SK-N-SH (cell line): ENCODE measurements at regions not wholly inside any gene's neighbourhood (a gene's known extent, or its start where the extent isn't known, plus 50 kb on each side); places are given as distances from the start of the nearest gene placed in this dataset.

Experiments
- CHD2 ChIP-seq: fragments of 150-350 bp; IDR thresholded peaks from 2 replicates; pipeline ENCODE4 v1.6.1; 2018; ENCODE audit warnings: low read length; ENCODE audit not compliant: partially characterized antibody
- CTCF ChIP-seq: fragments of 200-600 bp; sonication (generic); IDR thresholded peaks from 2 replicates; pipeline ENCODE4 v1.6.1; 2017; ENCODE audit warnings: antibody characterized with exemption, mild to moderate bottlenecking, moderate library complexity
- EZH2phosphoT487 ChIP-seq: fragments of 200-600 bp; sonication (generic); IDR thresholded peaks from 2 replicates; pipeline ENCODE4 v1.6.1; 2017; ENCODE audit warnings: low read depth, mixed run types, mild to moderate bottlenecking, antibody characterized with exemption, moderate library complexity, borderline replicate concordance
- MAX ChIP-seq: IDR thresholded peaks from 2 replicates; pipeline ENCODE4 v1.4.0; 2012; ENCODE audit warnings: low read depth
- MXI1 ChIP-seq: IDR thresholded peaks from 2 replicates; pipeline ENCODE4 v1.6.1; 2012; ENCODE audit warnings: mild to moderate bottlenecking, low read depth, low read length, improper control_type of control experiment
- POLR2AphosphoS5 ChIP-seq: IDR thresholded peaks from 2 replicates; pipeline ENCODE4 v1.6.1; 2012; ENCODE audit warnings: low read depth, low read length
- RAD21 ChIP-seq: IDR thresholded peaks from 2 replicates; pipeline ENCODE4 v1.6.1; 2012; ENCODE audit warnings: mild to moderate bottlenecking, low read length
- SIN3A ChIP-seq: IDR thresholded peaks from 2 replicates; pipeline ENCODE4 v1.6.1; 2012; ENCODE audit warnings: low read depth, mild to moderate bottlenecking, low read length, moderate library complexity, borderline replicate concordance
- SMC3 ChIP-seq: IDR thresholded peaks from 2 replicates; pipeline ENCODE4 v1.6.1; 2012; ENCODE audit warnings: low read depth, low read length, improper control_type of control experiment
- TAF1 ChIP-seq: IDR thresholded peaks from 2 replicates; pipeline ENCODE4 v1.6.1; 2012; ENCODE audit warnings: low read depth, mild to moderate bottlenecking, low read length, moderate library complexity, borderline replicate concordance
- YY1 ChIP-seq: IDR thresholded peaks from 2 replicates; pipeline ENCODE4 v1.4.0; 2012; ENCODE audit warnings: low read depth, mild to moderate bottlenecking

GRCh38 chr2:120844070-120844738, 108.5 kb downstream of the GLI2 start:
- TF ChIP-seq CTCF (no peak), MAX (no peak), RAD21 (no peak), YY1 (no peak), SIN3A (no peak), MXI1 (no peak), EZH2phosphoT487 (no peak), CHD2 (no peak), SMC3 (no peak), POLR2AphosphoS5 (no peak), TAF1 (no peak)
